Fibroblast of lung (primary cell): ENCODE measurements at regions not wholly inside any gene's neighbourhood (a gene's known extent, or its start where the extent isn't known, plus 50 kb on each side); places are given as distances from the start of the nearest gene placed in this dataset.

Experiments
- DNase-seq, 2 donors: peaks; one replicate each; pipeline versions ENCODE4 v3.0.0 to v3.0.0-alpha.2; 2010; ENCODE audit warnings: low read depth in 2 of 2
- H2AFZ ChIP-seq: 2 replicates; pipeline ENCODE4 v1.5.1; 2012; ENCODE audit warnings: low read length, control low read depth, inconsistent platforms
- H3K27ac ChIP-seq: 2 replicates; pipeline ENCODE4 v1.5.1; 2011; ENCODE audit warnings: low read length, control low read depth; ENCODE audit not compliant: insufficient read depth
- H3K27me3 ChIP-seq: 2 replicates; pipeline ENCODE4 v1.5.1; 2011; ENCODE audit warnings: mild to moderate bottlenecking, low read length; ENCODE audit not compliant: control insufficient read depth, insufficient read depth
- H3K36me3 ChIP-seq: 2 replicates; pipeline ENCODE4 v1.5.1; 2011; ENCODE audit warnings: low read length; ENCODE audit not compliant: control insufficient read depth, insufficient read depth
- H3K4me1 ChIP-seq: 2 replicates; pipeline ENCODE4 v1.5.1; 2011; ENCODE audit warnings: low read length; ENCODE audit not compliant: control insufficient read depth, insufficient read depth; ENCODE audit errors: extremely low read depth
- H3K4me2 ChIP-seq: 2 replicates; pipeline ENCODE4 v1.5.1; 2011; ENCODE audit warnings: low read length, control low read depth; ENCODE audit not compliant: insufficient read depth; ENCODE audit errors: extremely low read depth
- H3K4me3 ChIP-seq, 4 experiments: fragments of 200-600 bp in 1 of 4; sonication (generic) in 1 of 4; replicated peaks in 1 of 4; 2 replicates each; pipeline ENCODE4 v1.5.1; 2011 to 2016; ENCODE audit warnings: low read length in 4 of 4, low read depth in 3 of 4, mild to moderate bottlenecking in 3 of 4, control low read depth in 2 of 4, inconsistent platforms in 1 of 4, mixed read lengths in 1 of 4; ENCODE audit not compliant: insufficient read depth in 1 of 4; ENCODE audit errors: control extremely low read depth in 1 of 4
- H3K79me2 ChIP-seq: 2 replicates; pipeline ENCODE4 v1.5.1; 2012; ENCODE audit warnings: mild to moderate bottlenecking, low read length, inconsistent platforms; ENCODE audit not compliant: control insufficient read depth, insufficient read depth
- H3K9ac ChIP-seq: 2 replicates; pipeline ENCODE4 v1.5.1; 2011; ENCODE audit warnings: mild to moderate bottlenecking, low read length, control low read depth; ENCODE audit not compliant: insufficient read depth
- H3K9me3 ChIP-seq: 2 replicates; pipeline ENCODE4 v1.5.1; 2012; ENCODE audit warnings: low read depth, low read length; ENCODE audit not compliant: control insufficient read depth, insufficient read depth
- H4K20me1 ChIP-seq: 2 replicates; pipeline ENCODE4 v1.5.1; 2011; ENCODE audit warnings: low read length; ENCODE audit not compliant: control insufficient read depth, insufficient read depth; ENCODE audit errors: extremely low read depth
- EZH2 ChIP-seq: IDR thresholded peaks from 2 replicates; pipeline ENCODE4 v1.5.1; 2012; ENCODE audit warnings: low read length, control low read depth, mild to moderate bottlenecking; ENCODE audit errors: missing control alignments
- TF ChIP-seq, protein P1 (sequence below), 2 donors: IDR thresholded peaks in 1 of 2; conservative IDR thresholded peaks in 1 of 2; 1 replicate in 1 of 2; 2 replicates in 1 of 2; pipeline ENCODE4 v1.5.1; 2011 to 2012; ENCODE audit warnings: low read length in 2 of 2, control low read depth in 1 of 2, inconsistent platforms in 1 of 2, low read depth in 1 of 2, mild to moderate bottlenecking in 1 of 2

DNA sequence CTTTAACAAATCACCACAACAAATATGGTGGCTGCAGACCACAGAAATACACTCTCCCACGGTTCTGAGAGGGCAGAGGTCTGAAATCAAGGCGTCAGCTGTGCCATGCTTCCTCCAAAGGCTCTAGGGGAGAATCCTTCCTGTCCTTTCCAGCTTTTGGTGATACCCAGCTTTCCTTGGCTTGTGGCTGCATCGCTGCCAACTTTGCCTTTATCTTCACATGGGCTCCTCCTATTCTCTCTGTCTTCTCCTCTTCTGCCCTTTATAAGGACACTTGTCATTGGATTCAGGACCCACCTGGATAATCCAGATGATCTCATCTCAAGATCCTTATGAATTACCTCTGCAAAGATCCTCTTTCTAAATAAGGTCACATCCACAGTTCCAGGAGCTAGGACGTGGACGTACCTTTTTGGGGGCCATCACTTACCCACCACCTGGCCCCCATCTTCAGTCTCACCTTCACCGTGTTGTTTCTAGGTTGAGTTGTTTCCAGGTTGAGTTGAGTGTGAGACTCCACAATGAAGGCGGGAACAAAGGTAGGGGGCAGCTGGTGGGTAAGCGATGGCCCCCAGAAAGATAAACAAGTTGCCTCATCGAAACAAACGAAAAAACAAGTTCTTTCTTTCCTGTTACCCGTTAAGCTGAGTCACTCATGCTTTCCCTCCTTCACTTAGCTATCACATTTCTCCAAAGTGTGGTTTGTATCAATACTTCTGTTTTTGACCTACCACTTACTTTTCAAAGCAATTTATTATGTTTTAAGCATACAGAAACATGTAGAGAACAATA is 68.9 kb upstream of the SLC22A16 start:
- no peak for TF ChIP-seq EZH2
- TF ChIP-seq, protein P1, sequence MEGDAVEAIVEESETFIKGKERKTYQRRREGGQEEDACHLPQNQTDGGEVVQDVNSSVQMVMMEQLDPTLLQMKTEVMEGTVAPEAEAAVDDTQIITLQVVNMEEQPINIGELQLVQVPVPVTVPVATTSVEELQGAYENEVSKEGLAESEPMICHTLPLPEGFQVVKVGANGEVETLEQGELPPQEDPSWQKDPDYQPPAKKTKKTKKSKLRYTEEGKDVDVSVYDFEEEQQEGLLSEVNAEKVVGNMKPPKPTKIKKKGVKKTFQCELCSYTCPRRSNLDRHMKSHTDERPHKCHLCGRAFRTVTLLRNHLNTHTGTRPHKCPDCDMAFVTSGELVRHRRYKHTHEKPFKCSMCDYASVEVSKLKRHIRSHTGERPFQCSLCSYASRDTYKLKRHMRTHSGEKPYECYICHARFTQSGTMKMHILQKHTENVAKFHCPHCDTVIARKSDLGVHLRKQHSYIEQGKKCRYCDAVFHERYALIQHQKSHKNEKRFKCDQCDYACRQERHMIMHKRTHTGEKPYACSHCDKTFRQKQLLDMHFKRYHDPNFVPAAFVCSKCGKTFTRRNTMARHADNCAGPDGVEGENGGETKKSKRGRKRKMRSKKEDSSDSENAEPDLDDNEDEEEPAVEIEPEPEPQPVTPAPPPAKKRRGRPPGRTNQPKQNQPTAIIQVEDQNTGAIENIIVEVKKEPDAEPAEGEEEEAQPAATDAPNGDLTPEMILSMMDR (conservative IDR thresholded peaks at IDR 0.05 in 1 of 2, IDR thresholded peaks at IDR 0.05 in 1 of 2; ENCODE audit: low read depth in 1 of 2, low read length in 2 of 2), result no peak

DNA sequence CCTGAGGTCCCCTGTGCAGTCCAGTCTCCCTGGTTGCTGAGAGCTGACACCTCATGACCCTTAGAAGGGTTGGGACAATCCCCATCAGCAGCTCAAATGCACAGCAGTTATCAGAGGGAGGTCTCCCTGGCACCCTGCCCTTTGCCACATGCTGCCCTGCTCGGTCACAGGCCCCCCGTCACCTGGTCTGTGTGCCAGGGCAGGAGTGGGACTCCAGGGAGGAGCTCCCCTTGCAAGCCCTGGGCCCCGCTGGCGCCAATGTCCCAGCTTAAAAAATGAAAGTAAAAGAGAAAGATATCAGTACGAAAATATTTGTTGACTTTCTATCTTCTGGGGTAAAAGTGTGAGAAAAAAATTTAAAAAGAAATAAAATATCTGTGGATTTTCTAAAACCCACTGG is 68.1 kb upstream of the SLC22A16 start:
- no peaks in the 10 kb centered on the region for H3K4me1 ChIP-seq
- peak overlapping the region; percentile 25 for H3K4me2 ChIP-seq
- H3K79me2 ChIP-seq, result no peaks in the 10 kb centered on the region
- no peak for TF ChIP-seq EZH2
- no peak overlapping the region for H3K27ac ChIP-seq
- no peak for DNase-seq
- H3K9me3 ChIP-seq, result no peaks in the 10 kb centered on the region
- no peak overlapping the region for H2AFZ ChIP-seq
- H3K9ac ChIP-seq, result no peak overlapping the region
- no peaks in the 10 kb centered on the region for H3K36me3 ChIP-seq
- no peaks in the 10 kb centered on the region for H4K20me1 ChIP-seq
- H3K27me3 ChIP-seq, result no peaks in the 10 kb centered on the region
- H3K4me3 ChIP-seq, result no peak overlapping the region

More for the DNA sequence above, 68.9 kb upstream of the SLC22A16 start:
- Histone ChIP-seq H3K27me3 (no peaks in the 10 kb centered on the region), H3K36me3 (no peaks in the 10 kb centered on the region), H3K9me3 (no peaks in the 10 kb centered on the region), H3K4me2 (no peak overlapping the region), H2AFZ (no peak overlapping the region), H3K79me2 (no peaks in the 10 kb centered on the region), H3K9ac (no peak overlapping the region), H3K27ac (no peak overlapping the region), H3K4me1 (no peaks in the 10 kb centered on the region), H3K4me3 (no peak overlapping the region), H4K20me1 (no peaks in the 10 kb centered on the region)
- no peak for DNase-seq

DNA sequence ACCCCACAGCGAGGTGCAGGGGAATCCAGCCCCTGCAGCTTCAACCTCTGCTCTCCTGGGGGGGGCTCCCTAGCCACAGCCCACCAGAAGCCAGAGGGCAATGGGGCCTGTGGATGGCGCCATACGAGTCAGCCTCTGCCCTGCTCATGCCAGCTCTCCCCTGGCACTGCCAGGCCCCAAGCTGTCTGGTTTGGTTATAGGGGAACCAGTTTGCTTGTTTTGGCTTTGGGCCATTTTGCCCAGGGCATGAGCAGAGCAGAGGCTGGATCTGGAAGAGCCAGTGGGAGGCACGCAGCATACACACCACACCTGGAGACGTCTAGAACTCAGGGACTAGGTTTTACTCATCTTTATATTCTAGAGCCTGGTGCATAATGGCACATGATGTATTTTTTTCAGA is 66.7 kb upstream of the SLC22A16 start:
- no peak for DNase-seq
- no peaks in the 10 kb centered on the region for H4K20me1 ChIP-seq
- no peak overlapping the region for H3K4me2 ChIP-seq
- no peaks in the 10 kb centered on the region for H3K79me2 ChIP-seq
- no peak overlapping the region for H3K4me3 ChIP-seq
- H2AFZ ChIP-seq, result no peak overlapping the region
- no peak overlapping the region for H3K9ac ChIP-seq
- H3K9me3 ChIP-seq, result no peaks in the 10 kb centered on the region
- TF ChIP-seq EZH2, result no peak
- TF ChIP-seq, protein P1 (conservative IDR thresholded peaks at IDR 0.05 in 1 of 2, IDR thresholded peaks at IDR 0.05 in 1 of 2; ENCODE audit: low read depth in 1 of 2, low read length in 2 of 2), result no peak
- H3K27ac ChIP-seq, result no peak overlapping the region
- no peaks in the 10 kb centered on the region for H3K27me3 ChIP-seq
- no peaks in the 10 kb centered on the region for H3K4me1 ChIP-seq
- no peaks in the 10 kb centered on the region for H3K36me3 ChIP-seq
